Peyer's patch (tissue), 4 donors: ENCODE measurements at regions not wholly inside any gene's neighbourhood (a gene's known extent, or its start where the extent isn't known, plus 50 kb on each side); places are given as distances from the start of the nearest gene placed in this dataset.

Experiments
- POLR2A ChIP-seq, 2 donors: fragments of 450-650 bp; IDR thresholded peaks; one replicate each; pipeline ENCODE4 v1.5.1; 2017; ENCODE audit warnings: antibody characterized with exemption in 2 of 2, mild to moderate bottlenecking in 2 of 2, moderate library complexity in 2 of 2
- TF ChIP-seq, protein P1 (sequence below), 6 experiments: fragments of 450-650 bp in 4 of 6; fragments of 200-600 bp in 2 of 6; sonication (generic) in 1 of 6; IDR thresholded peaks; one replicate each; pipeline ENCODE4 v1.5.1; 2017 to 2019; ENCODE audit warnings: antibody characterized with exemption in 6 of 6, mild to moderate bottlenecking in 3 of 6, moderate library complexity in 1 of 6

DNA sequence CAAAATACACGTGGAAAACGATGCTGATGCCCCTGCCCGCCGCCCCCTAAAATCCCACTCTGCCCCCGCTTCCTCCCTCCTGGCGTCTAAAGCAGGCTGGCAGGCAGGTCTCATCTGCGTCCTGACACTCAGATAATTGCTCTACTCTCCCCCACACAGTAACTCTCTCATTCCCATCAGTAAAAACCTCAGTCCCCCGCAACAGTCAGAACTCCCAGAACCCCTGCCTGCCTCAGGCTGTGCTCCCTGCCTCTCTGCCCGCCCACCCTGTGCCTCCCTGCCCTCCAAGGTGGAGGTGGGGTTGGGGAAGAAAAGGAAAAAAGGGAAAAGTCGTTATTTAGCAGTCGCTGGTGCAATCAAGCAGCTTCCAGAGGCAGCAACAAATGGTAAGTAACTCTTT, 473.7 kb downstream of the EFNB2 start:
- TF ChIP-seq, protein P1, sequence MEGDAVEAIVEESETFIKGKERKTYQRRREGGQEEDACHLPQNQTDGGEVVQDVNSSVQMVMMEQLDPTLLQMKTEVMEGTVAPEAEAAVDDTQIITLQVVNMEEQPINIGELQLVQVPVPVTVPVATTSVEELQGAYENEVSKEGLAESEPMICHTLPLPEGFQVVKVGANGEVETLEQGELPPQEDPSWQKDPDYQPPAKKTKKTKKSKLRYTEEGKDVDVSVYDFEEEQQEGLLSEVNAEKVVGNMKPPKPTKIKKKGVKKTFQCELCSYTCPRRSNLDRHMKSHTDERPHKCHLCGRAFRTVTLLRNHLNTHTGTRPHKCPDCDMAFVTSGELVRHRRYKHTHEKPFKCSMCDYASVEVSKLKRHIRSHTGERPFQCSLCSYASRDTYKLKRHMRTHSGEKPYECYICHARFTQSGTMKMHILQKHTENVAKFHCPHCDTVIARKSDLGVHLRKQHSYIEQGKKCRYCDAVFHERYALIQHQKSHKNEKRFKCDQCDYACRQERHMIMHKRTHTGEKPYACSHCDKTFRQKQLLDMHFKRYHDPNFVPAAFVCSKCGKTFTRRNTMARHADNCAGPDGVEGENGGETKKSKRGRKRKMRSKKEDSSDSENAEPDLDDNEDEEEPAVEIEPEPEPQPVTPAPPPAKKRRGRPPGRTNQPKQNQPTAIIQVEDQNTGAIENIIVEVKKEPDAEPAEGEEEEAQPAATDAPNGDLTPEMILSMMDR (IDR thresholded peaks at IDR 0.05) = no peak
- no peak for TF ChIP-seq POLR2A (IDR thresholded peaks at IDR 0.05)
